ENCODE measurements at regions not wholly inside any gene's neighbourhood (a gene's known extent, or its start where the extent isn't known, plus 50 kb on each side); places are given as distances from the start of the nearest gene placed in this dataset.

DNA sequence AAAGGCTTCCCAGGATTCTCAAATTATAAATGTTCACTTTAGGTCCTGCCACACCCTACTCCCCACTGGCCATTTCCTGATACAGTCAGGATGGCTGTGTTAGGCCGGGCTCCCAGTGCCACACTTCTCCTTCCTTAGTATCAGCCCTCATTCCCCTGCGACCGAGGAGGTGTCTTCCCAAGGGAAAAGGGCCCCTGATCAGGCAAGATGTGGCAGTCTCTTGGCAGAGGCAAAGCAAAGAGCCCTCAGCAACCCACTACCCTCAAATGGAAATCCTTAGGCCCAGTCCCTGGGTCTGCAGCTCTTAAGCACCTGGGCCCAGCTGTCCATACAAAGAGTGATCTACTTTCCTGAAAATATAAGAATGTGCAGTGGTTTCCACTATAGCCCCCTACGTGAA is 96.5 kb upstream of the VASH1 start:
- DNase-seq (ENCODE audit: low spot score), result no peak

DNA sequence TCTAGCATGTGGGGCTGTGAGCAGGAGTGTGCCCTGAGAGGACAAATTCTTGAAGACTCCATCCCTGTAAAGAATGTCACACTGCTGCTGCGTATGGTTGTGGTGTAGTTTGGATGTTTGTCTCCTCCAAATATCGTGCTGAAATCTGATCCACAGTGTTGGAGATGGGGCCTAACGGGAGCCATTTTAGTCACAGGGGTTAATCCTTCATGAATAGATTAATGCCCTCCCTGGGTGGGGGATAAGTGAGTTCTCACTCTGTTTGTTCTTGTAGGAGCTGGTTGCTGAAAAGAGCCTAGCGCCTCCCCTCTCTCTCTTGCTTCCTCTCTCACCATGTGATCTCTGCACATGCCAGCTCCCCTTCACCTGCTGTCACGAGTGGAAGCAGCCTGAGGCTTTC is 94.5 kb upstream of the VASH1 start:
- no peak for DNase-seq (ENCODE audit: low spot score)

DNA sequence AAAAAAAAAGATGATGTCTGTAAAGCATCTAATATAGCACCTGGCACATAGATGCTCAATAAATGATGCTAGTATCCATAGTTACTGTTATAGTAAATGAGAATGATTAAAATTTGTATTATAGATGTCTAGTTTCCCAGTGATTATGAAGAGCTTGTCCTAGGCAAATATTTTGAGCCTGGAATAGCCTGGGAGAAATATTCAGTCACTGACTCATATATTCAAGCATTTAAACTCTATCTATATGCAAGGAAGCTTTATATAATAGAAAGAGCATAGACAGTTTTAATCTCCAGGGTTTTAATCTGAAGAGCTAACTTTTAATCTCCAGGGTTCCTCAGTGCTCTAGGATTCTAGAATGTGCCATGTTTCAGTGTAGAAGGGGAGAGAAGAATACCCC is 91.5 kb upstream of the VASH1 start:
- no peak for DNase-seq (ENCODE audit: low spot score)

DNA sequence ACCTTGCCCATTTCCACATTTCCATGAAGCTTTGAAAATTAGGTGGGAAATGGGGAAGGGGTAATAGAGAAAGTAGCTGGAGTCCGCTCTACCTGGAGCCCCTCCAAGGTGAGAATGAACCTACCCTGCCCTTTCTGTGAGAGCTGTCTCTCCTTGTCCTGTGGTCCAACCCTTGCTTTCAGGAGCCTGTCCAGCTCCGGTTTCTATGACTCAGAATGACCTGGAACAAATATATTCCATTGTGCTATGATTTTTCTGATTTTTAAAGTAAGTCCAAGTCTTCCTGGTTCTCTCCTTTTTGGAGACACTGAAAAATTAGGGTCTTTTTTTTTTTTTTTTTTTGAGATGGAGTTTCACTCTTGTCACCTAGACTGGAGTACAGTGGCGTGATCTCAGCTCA is 89.1 kb upstream of the VASH1 start:
- DNase-seq (ENCODE audit: low spot score), result no peak

DNA sequence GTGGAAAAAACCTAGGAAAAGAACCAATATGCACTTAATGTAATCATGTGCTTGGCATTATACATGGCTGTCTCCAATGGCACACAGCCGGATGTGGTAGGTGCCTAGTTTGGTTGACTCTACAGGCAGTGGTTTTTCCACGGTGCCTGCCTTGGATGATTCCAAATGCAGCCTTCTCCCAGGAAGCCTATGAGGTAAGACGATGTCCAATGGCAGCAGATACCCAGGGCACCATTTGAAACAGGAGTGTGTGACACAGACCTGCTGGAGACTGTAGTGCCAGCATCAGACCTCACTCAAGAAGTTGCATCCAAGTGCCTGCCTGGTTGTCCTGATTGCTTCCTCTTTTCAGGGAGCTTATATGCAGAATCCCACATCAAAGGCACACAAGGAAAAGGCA is 88.0 kb upstream of the VASH1 start:
- DNase-seq (ENCODE audit: low spot score), result no peak

DNA sequence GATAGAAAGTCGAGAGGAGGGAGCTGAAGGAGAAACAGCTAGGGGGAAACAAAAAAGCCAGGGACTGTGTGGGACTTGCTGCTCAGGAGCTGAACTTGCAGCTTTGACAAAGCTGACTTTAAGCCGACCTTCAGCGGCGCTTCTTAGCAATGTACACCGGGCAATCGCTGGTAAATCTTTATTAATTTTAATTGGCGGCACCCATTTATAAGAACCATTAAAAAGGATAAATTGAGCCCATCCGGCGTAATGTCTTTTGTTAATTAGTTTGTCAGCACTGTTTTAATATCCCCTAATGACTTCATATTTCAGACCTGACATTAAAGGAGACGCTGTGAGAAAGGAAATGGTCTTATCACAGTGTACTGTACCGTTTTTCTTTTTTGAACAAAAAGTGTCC is 86.2 kb upstream of the VASH1 start:
- DNase-seq (ENCODE audit: low spot score), result no peak

DNA sequence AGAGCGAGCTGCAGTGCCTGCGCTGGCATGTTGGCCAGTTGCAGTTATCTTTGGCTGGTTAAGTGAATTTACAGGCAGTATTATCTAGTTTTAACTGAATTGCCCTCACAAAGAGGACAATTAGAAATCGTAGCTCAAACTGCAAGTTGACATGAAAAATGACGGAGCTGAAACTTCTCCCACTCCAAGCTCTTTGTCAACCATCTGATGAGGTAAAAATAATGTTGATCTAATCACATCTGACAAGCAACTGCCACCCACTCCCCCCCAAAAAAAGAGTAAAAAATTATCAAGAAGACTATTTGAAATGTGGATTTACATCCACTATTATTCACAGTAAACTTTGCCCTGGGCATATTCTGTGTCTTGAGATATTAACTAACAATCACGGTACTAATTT is 84.7 kb upstream of the VASH1 start:
- no peak for DNase-seq (ENCODE audit: low spot score)

DNA sequence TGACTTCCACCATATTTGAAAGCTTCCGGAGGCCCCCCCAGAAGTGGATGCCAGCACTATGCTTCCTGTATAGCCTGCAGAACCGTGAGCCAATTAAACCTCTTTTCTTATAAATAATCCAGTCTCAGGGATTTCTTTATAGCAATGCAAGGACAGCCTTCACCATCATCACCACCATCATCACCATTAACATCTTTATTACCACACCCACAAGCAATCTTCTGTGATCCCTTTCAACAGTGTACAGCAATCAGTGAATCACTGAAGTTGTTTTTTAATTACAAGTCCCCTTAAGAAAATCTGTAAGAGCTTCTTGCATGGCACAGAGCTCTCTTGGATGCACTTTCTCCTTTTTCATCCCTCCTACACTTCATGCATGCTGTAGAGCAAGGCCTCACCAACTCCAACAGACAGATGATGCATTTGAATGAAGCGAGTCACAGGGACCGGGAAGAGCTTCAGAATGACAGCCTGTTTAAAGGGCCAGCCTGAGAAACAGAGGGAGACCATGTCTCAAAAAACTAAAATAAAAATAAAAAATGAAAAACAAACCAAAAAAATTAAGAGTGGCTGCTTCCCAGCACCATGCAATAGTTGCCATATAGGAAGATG is 83.6 kb upstream of the VASH1 start:
- DNase-seq (ENCODE audit: low spot score), result no peak

DNA sequence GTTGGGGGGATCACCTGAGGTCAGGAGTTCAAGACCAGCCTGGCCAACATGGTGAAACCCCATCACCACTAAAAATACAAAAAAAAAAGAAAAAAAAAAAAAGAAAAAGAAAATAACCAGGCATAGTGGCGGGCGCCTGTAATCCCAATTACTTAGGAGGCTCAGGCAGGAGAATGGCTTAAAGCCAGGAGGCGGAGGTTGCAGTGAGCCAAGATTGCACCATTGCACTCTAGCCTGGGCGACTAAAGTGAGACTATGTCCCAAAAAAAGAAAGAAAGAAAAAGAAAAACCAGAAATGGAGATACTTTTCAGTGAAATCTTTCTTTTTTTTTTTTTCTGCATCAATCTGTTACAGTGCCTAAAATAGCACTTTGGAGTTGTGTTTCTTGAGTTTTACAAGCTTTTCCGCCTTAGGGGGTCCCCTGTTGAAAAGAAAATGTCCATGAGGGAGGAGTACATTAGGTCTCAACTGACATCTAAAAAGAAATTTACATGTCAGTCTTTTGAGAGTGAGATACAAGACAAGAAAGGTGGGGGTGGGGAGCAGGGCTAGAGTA is 82.9 kb upstream of the VASH1 start:
- no peak for DNase-seq (ENCODE audit: low spot score)

DNA sequence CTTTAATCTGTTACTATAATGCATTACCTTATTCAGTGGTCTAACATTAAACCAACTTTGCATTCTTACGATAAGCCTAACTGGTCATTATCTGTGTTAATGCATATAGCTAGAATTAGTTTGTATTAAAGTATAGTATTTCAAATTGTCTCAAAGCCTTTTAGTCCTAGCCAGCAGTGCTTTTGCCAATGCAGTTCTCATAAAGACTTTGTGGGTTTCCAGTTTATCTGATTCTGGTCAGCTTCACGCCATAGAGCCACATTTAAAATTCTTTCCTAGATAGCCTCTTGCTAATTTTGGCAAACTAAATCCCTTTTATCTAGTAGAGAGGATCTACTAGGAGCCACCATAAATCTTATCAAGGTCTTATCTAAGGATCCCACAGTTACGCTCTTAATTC is 78.9 kb upstream of the VASH1 start:
- no peak for DNase-seq (ENCODE audit: low spot score)

DNA sequence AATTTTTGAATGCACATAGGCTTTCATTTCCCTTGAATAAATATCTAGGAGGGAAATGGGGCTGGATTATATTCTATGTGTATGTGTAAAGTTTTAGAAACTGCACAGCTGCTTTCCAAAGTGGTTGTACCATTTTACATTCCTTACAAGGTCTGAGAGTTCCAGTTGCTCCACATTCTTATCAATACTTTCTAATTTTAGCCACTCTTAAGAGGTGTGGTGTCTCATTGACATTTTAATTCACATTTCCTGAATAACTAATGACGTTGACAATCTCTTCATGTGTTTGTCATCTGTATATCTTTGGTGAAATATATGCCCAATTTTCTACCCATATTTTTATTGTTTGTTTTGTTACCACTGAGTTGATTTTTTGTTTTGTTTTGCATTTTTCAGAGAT is 74.6 kb upstream of the VASH1 start:
- DNase-seq (ENCODE audit: low spot score), result no peak

DNA sequence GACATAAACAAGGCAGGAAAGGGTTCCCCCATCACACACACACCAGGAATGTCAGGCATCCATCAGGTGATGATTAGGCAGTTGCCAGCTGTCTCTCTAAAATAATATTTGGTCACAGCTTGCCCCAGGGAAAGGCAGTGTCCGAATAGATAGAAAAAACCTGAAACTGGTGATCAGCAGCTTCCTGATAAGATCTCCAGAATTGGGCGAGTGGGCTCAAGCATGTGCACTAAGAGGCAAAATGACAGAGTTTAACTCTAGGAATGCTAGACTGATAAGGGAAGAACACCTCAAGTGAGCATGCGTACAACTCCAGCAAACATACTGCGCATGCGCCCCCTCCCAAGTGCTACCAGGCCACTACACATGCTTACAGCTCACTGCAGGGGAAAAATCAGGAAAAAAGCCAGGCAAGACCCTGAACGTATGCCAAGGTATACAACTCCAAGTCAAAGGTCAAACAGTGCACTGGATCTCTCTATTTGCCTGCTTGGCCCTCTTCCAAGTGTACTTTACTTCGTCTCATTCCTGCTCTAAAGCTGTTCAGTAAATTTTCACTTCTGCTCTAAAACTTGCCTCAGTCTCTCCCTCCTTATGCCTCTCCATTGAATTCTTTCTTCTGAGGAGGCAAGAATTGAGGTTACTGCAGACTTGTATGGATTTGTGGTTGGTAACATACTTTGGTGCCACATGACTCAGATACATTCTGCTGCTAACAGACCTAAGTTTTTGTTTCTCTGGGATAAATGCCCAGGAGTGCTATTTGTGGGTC is 73.5 kb upstream of the VASH1 start:
- no peak for DNase-seq (ENCODE audit: low spot score)

DNA sequence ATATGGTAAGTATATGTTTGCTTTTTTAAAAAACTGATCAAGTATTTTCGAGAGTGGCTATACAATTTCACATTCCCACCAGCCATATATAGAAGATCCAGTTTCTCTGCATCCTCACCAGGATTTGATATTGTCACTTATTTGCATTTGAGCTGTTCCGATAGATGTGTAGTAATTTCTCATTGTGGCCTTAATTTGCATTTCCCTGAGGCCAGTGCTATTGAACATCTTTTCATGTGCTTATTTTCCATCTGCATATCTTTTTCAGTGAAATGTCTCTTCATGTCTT is 72.9 kb upstream of the VASH1 start:
- no peak for DNase-seq (ENCODE audit: low spot score)

DNA sequence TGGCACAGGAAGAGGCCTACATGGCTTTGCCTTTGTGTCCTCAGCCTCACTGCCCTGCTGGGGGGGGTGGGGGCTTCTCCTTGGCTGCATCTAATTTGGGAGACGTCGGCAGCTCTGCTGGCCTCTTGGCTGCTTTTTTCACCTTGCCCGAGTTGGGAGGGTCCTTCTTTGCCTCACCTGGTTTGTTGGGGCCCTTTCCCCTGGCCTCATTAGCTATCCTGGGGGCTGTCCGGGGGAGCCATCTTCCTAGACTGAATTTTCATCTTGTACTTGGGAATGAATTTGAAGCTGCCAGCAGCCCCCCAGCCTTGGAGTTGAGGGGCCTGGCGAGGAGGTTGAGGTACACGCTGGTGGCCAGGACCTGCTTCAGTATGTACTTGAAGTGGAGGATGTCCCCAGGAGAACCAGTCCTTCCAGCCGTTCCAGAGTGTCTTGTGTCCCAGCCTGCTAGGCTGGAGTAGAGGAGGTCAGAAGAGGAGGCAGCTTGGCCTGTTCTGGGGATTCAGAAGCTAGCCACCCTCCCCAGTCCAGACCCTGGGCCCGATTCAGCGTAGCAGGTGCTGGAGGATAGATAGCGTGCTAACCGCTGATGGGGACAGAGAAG is 70.7 kb upstream of the VASH1 start:
- DNase-seq (ENCODE audit: low spot score), result no peak

DNA sequence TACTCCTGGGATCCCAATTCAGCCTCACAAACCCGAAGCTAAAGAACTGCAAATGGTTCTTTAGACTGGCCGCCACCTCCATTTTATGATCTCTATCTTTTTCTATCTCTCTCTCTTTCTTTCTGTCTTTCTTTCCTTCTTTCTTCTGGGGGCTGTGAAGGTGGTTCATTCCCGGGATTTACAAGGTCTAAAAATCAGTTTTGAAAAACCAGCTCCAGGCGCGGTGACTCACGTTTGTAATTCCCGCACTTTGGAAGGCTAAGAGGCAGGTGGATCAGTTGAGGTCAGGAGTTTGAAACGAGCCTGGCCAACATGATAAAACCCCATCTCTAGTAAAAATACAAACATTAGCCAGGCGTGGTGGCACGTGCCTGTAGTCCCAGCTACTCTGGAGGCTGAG is 67.2 kb upstream of the VASH1 start:
- no peak for DNase-seq (ENCODE audit: low spot score)

DNA sequence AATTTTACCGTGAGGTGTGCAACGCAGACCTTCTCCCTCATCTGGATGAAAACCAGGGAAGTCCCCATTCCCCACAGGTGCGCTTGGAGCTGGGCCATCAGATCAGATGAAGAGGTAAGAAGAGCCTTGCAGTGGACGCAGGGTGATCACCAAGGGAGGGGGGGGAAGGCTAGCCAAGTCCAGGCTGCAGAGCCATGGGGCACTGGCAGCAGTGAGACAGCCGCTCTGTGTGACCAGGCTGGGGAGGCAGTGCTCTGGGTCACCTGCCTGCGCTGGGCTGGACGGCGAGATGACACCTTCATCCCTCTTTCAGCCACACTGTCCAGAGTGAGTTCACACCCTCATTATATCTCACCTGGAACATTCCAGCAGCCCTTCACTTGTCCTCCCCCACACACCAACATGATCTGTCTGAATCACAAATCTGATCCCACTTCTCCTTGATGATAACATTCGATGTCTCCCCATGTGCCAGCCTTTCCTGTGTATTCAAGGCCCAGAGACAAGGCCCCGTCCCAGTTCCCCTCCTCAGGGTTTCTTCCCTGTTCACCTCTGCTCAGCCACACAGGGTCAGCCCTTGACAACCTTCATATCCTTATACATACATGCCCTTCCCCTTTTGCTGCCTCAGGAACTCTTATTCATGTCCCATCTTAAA is 65.9 kb upstream of the VASH1 start:
- DNase-seq (ENCODE audit: low spot score), result no peak

DNA sequence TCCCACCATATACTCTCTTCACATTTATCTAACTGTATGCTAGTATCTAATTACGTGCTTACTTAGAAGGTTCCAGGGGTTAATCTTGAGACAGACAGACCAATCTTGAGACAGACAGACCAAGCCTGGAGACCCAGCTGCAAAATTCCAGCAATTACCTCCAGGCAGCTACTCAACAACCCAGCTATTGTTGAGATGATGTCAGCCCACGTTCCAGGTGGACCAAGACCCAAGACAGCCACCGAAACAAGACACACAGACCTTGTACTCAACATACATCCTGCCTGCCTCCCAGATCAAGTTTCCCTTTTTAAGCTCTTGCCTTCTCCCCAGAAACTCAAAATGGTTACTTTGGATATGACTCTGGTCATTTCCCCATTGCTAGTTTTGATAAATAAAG is 64.9 kb upstream of the VASH1 start:
- DNase-seq (ENCODE audit: low spot score), result no peak

DNA sequence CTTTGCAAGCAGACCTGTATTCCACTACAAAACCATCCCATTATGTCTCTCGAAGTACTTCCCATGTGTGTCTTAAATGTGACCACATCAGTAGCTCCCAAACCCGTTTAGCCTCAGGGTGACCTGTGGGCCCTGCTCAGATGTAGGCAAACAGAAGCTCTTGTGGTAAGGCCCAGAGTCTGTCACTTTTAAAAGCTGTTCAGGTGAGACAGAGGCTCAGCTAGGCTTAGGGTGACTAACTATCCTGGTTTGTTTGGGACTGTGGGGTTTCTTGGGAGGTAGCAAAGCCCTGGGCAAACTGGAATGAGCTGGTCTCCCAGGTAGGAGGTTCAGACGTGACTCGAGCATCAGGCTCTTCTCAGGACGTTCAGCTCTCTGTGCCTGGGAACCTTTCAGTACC is 64.5 kb upstream of the VASH1 start:
- DNase-seq (ENCODE audit: low spot score), result no peak

DNA sequence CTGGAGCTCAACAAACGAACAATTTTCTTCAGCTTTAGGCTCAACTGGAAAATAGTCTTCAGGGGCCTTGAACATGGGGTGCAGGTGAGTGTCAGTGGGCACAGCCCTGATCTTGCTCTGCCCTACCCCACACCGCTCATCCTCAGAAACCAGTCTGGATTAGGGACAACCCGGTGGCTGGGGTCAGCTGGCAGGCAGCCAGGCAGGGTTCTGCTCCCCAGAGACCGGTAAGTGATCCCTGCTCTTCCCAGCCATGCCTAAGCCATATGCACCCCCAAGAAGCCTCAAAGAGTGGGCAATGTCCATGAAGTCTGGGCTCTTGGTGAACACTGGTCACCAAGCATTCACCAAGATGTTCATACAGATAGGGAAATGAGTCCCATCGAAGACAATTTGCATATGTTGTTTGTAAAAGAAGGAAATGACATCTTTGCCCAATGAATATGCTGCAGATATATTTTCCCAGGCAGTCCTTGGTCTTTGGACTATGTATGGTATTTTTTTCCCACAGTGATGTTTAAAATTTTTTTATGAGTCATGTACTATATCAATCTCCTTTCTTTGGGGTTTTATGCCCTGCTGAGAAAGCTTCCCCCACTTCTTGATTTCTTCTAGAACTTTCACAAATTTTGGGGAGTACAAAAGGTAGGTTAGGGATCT is 63.9 kb upstream of the VASH1 start:
- no peak for DNase-seq (ENCODE audit: low spot score)

DNA sequence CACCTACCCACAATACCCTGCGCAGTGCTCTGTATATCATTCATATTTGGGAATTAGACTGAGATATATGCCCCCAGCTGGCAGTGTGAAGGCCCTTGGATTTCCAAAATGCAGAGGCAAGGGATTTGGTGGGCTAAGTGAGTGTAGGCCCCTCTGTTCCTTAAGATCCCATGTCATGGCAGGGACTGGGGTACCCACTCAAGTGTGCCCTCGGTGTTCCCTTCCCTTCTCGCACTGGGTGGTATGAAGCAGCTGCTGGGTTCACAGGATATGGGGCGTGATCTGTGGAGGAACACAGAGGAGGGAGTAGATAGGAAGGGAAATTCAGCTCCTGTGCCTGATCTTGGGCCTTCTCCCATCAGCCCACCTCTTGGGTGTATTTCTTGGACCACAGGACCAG is 63.1 kb upstream of the VASH1 start:
- DNase-seq (ENCODE audit: low spot score), result no peak

DNA sequence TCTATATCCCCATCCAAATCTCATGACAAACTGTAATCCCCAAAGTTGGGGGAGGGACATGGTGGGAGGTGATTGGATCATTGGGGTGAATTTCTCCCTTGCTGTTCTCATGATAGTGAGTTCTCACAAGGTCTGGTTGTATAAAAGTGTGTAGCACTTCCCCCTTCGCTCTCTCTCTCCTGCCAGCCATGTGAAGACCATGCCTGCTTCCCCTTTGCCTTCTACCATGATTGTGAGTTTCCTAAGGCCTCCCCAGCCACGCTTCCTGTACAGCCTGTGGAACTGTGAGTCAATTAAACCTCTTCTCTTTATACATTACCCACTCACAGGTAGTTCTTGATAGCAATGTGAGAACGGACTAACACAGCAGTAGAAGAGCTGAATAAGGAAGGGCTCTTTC is 62.6 kb upstream of the VASH1 start:
- no peak for DNase-seq (ENCODE audit: low spot score)

DNA sequence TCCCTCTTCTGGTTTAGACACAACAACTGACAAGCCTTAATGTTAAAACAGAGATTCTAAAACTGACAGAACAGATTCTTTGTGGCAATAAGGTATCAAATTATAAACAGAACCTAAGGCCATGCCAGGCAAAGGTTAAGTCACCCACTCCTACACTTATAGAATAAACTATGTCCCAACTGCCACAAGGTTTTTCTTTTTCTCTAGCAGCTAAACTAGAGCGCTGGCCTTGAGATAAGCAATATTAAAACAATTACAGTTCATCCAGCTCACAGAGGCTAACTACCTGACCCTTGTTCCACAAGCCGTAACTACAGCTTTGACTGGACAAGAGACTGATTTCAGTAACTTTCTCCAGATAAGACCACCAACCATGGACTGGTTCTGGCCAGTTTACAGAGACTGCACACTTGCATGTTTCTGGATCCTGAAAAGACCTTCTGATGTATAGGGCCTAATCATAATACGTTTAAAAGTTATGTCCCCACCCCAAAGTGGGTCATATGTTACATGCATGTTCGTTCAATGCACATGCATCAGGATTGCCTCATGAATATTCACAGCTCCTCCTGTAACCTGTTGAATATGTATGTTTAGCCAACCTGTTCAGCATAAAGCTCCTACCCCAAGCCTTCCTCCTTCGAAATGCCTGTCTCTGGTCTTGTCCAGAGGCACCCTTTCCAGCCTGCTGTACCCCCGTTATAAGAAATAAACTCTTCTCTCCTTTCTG is 61.9 kb upstream of the VASH1 start:
- DNase-seq (ENCODE audit: low spot score), result no peak
